Smooth muscle cell (in vitro differentiated cells): ENCODE measurements at regions not wholly inside any gene's neighbourhood (a gene's known extent, or its start where the extent isn't known, plus 50 kb on each side); places are given as distances from the start of the nearest gene placed in this dataset.
"Not testable (repeated sequence)": the region's sequence is repeated elsewhere in the genome, so short reads cannot be mapped to it uniquely, and the experiment has no call there.

ENCODE experiments used
- DNase-seq: peaks from one replicate; lab custom pipeline; 2025; ENCODE audit not compliant: unreplicated experiment; lab: John Stamatoyannopoulos, UW
- H2AFZ ChIP-seq: fragments of 200-600 bp; sonication (generic); 2 replicates; pipeline ENCODE4 v1.6.0; 2016; ENCODE audit warnings: antibody characterized with exemption, low read depth, mild to moderate bottlenecking
- H3F3A ChIP-seq: fragments of 200-600 bp; sonication (generic); 2 replicates; pipeline ENCODE4 v1.6.0; 2017; ENCODE audit warnings: antibody characterized with exemption, low read depth
- H3K27ac ChIP-seq: fragments of 200-600 bp; sonication (generic); 2 replicates; pipeline ENCODE4 v1.5.1; 2016; ENCODE audit warnings: low read depth, mild to moderate bottlenecking
- H3K27me3 ChIP-seq: fragments of 200-600 bp; sonication (generic); 2 replicates; pipeline ENCODE4 v1.6.1; 2016; ENCODE audit warnings: low read depth, mild to moderate bottlenecking
- H3K36me3 ChIP-seq: fragments of 200-600 bp; sonication (generic); 2 replicates; pipeline ENCODE4 v1.5.1; 2016; ENCODE audit warnings: low read depth
- H3K4me1 ChIP-seq: fragments of 200-600 bp; sonication (generic); 2 replicates; pipeline ENCODE4 v1.5.1; 2016; ENCODE audit warnings: low read depth
- H3K4me2 ChIP-seq: fragments of 200-600 bp; sonication (generic); 2 replicates; pipeline ENCODE4 v1.6.0; 2016; ENCODE audit warnings: mild to moderate bottlenecking
- H3K4me3 ChIP-seq: fragments of 200-600 bp; sonication (generic); 2 replicates; pipeline ENCODE4 v1.5.1; 2016; ENCODE audit warnings: mild to moderate bottlenecking
- H3K79me2 ChIP-seq: fragments of 200-600 bp; sonication (generic); 2 replicates; pipeline ENCODE4 v1.6.0; 2016; ENCODE audit warnings: low read depth, mild to moderate bottlenecking
- H3K9ac ChIP-seq: fragments of 200-600 bp; sonication (generic); 2 replicates; pipeline ENCODE4 v1.6.0; 2016; ENCODE audit warnings: low read depth
- H3K9me3 ChIP-seq: fragments of 200-600 bp; sonication (generic); replicated peaks from 2 replicates; pipeline ENCODE4 v1.5.1; 2016; ENCODE audit warnings: low read depth
- H4K20me1 ChIP-seq: fragments of 200-600 bp; sonication (generic); 2 replicates; pipeline ENCODE4 v1.6.0; 2016; ENCODE audit warnings: low read depth
- WGBS: methylation state at CpG from one replicate; pipeline ENCODE4 v1.1.7; 2016; ENCODE audit warnings: low lambda C conversion rate; 5-methylcytosine and 5-hydroxymethylcytosine counted together

DNA sequence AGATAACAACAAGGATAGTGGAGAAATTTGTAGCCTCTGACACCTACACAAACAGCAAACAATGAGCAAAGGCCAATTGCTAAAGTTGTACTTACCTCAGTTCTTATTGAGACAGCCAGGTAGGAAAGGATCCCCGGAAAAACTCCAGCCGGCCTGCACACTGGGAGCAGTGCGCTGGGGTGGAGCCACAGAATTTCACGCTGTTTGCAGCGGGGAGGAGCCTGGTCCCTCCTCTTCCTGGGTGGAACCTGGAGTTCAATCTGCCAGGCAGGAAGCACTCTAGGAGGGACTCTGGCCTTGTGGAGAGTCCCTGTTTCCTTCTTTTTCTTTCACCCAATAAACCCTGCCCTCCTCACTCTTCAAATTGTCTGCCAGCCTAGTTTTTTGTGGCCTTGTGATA, 382.6 kb upstream of the TGIF2LX start:
- not testable (repeated sequence) for H3K4me2 ChIP-seq, H2AFZ ChIP-seq, H3K79me2 ChIP-seq, H3F3A ChIP-seq, H3K36me3 ChIP-seq, H3K27ac ChIP-seq, H3K27me3 ChIP-seq, H3K4me1 ChIP-seq, H3K9me3 ChIP-seq, H4K20me1 ChIP-seq, H3K4me3 ChIP-seq, H3K9ac ChIP-seq, DNase-seq
- 94% methylated on average over 5 of the region's 5 CpGs for WGBS

DNA sequence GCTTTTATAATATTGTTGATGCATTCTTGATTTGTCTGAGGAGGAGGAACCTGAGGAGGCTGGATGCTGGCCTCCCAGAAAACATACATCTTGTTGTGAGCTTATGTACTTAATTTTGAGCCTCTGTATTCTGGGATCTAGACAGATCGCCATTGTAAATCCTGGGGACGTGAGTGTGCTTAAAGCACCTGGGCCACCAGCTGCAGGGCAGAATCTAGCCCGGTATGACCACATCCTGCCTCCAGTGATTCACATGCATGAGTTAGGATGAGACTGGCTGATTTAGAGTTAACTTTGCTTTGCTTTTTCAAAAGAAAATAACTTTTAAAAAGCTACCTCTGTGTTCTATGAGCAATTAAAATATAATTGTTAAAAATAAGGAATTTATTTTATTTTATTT, 364.6 kb upstream of the TGIF2LX start:
- not testable (repeated sequence) for H2AFZ ChIP-seq
- 68% methylated on average over 3 of the region's 3 CpGs for WGBS

DNA sequence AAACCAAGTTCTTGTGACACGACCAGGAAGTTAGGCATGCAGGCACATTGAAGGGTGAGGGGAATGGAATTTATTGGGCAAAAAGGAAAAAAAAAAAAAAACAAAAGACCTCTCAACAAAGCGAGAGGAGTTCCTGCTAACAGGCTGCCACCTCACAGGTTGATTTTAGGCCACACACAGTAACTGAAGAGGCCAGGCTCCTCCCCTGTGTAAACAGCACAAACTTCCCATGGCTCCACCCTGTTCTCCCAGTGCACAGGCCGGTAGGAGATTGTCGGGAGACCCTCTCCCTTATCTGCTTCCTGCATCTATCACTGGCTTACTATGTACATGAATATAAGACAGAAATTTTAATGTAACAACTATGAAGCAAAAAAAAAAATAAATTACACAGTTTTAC, 359.6 kb upstream of the TGIF2LX start:
- not testable (repeated sequence) for H3K9ac ChIP-seq, H4K20me1 ChIP-seq, H3K79me2 ChIP-seq, H3K4me1 ChIP-seq, H3K27ac ChIP-seq, DNase-seq, H3K4me2 ChIP-seq, H2AFZ ChIP-seq, H3K9me3 ChIP-seq, H3K4me3 ChIP-seq, H3F3A ChIP-seq, H3K36me3 ChIP-seq, H3K27me3 ChIP-seq
- 76% methylated on average over 3 of the region's 4 CpGs for WGBS

More for the DNA sequence above, 364.6 kb upstream of the TGIF2LX start:
- not testable (repeated sequence) for H3K4me1 ChIP-seq, H3K9ac ChIP-seq, H3K27ac ChIP-seq, H4K20me1 ChIP-seq, H3K27me3 ChIP-seq, DNase-seq, H3F3A ChIP-seq, H3K36me3 ChIP-seq, H3K9me3 ChIP-seq, H3K4me3 ChIP-seq, H3K79me2 ChIP-seq, H3K4me2 ChIP-seq

DNA sequence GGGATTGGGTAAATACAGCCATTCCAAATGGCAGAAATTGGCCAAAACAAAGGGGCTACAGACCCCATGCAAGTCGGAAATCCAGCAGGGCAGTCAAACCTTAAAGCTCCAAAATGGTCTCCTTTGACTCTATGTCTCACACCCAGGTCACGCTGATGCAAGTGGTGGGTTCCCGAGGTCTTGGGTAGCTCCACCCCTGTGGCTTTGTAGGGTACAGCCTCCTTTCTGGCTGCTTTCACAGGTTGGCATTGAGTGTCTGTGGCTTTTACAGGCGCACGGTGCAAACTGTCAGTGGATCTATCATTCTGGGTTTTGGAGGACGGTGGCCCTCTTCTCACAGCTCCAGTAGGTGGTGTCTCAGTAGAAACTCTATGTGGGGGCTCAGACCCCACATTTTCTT, 358.6 kb upstream of the TGIF2LX start:
- not testable (repeated sequence) for H3K4me3 ChIP-seq, H3K9ac ChIP-seq

DNA sequence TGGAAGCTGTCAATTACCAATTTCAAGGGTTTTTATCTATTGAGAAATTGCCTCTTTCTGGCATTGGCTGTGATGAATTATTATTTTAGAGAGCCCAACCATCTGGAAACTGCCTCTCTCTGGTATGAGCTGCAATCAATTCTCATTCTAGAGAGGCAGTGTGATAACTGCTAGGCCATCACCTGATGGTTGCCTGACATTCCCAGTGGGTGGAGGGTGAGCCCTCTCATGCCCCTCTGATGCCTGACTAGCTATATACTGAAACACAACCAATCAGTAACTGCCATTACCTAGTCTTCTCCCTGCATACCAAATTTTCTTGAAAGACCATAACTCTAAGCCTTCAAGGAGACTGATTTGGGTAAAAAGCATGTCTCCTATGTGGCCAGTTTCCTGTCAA, 353.9 kb upstream of the TGIF2LX start:
- not testable (repeated sequence) for H3K36me3 ChIP-seq, H3K27me3 ChIP-seq, H2AFZ ChIP-seq, H3K4me2 ChIP-seq, DNase-seq, H3K9ac ChIP-seq, H3K9me3 ChIP-seq, H4K20me1 ChIP-seq, H3K4me3 ChIP-seq, H3K27ac ChIP-seq, H3K4me1 ChIP-seq, H3K79me2 ChIP-seq, H3F3A ChIP-seq

More for the DNA sequence above, 358.6 kb upstream of the TGIF2LX start:
- WGBS, result 91% methylated on average over 6 of the region's 6 CpGs
- not testable (repeated sequence) for H3F3A ChIP-seq, DNase-seq, H2AFZ ChIP-seq, H3K4me1 ChIP-seq, H3K27me3 ChIP-seq, H3K27ac ChIP-seq, H4K20me1 ChIP-seq, H3K9me3 ChIP-seq, H3K79me2 ChIP-seq, H3K4me2 ChIP-seq, H3K36me3 ChIP-seq

DNA sequence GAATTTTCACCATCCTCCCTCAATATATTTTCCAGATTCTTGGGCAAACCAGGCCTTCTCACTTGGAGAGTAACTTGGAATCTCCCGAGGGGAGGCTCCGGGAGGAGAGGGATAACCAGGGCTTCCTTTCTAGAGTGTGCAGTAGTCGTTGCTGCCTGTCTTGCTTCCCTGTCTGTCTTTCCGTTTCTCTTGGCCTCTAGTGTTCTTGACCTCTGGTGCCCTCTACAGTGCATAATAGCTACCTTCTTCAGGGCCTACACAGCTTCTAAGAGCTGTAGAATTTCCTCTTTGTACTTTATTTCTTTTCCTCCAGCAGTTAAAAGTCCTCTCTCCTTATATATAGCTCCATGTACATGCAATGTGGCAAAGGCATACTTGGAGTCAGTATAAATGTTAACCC, 339.8 kb upstream of the TGIF2LX start:
- H3K9me3 ChIP-seq, H2AFZ ChIP-seq, H3K79me2 ChIP-seq, H3K4me1 ChIP-seq, DNase-seq, H3K4me3 ChIP-seq, H3K27ac ChIP-seq, H3K9ac ChIP-seq, H3K4me2 ChIP-seq, H3K27me3 ChIP-seq, H4K20me1 ChIP-seq, H3F3A ChIP-seq, H3K36me3 ChIP-seq: not testable (repeated sequence)
- WGBS, result 77% methylated on average over 4 of the region's 4 CpGs

DNA sequence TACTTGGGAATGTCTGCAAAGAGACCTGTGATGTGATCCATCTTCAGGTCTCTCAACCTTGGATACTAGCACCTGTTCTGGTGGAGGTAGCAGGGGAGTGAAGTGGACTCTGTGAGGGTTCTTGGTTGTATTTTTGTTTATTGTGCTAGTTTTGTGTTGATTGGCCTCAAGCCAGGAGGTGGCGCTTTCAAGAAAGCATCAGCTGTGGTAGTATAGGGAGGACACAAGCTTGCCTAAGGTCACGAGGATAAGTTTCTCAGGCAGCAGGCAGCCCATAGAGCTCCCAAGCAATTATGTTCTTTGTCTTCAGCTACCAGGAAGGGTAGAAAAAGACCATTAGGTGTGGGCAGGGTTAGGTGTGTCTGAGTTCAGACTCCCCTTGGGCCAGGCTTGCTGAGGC, 289.9 kb upstream of the TGIF2LX start:
- not testable (repeated sequence) for H4K20me1 ChIP-seq, H3K4me2 ChIP-seq, H3K36me3 ChIP-seq, H3K9me3 ChIP-seq, H3F3A ChIP-seq, H3K4me3 ChIP-seq, H3K27me3 ChIP-seq, H2AFZ ChIP-seq, H3K9ac ChIP-seq, DNase-seq, H3K4me1 ChIP-seq, H3K27ac ChIP-seq, H3K79me2 ChIP-seq
- 82% methylated on average over 2 of the region's 2 CpGs for WGBS

DNA sequence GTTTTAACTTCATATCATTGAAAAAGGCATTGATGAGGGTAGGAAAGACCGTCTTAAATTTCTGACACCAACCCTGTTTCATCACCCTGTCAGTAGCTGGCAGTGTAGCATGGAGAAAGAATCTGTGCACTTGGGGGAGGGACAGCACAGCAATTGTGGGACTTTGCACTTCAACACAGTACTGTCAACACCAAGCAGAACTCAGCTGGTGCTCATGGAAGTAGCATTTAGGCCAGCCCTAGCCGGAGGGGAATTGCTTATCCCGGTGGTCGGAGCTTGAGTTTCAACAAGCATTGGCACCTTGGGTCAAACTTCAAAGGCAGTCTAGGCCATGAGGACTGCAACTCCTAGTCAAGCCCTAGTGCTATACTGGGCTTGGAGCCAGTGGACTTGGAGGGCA, 285.8 kb upstream of the TGIF2LX start:
- not testable (repeated sequence) for H3F3A ChIP-seq, H3K27ac ChIP-seq, H3K4me1 ChIP-seq, H2AFZ ChIP-seq, H3K79me2 ChIP-seq, H3K4me3 ChIP-seq, DNase-seq, H3K4me2 ChIP-seq, H4K20me1 ChIP-seq, H3K9ac ChIP-seq, H3K36me3 ChIP-seq, H3K27me3 ChIP-seq, H3K9me3 ChIP-seq
- WGBS, result 80% methylated on average over 4 of the region's 4 CpGs

DNA sequence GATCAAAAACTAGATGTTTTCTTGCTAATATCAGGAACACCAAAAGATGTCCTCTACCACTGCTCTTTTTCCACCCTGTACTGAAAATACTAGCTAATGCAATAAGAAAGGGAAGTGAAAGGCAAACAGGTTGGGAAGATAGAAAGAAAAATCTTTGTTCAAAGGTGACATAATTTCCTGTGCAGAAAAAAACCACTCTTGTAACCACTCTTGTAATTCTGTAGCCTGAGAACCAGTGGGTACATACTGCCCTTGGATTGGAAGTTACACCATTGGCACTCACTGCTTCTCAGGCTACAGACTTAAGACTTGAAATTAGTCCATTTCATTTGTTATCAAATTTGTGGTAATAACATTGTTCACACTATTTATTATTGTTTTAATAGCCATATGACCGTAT, 263.0 kb upstream of the TGIF2LX start:
- not testable (repeated sequence) for H3K9me3 ChIP-seq, H3K9ac ChIP-seq, H3K4me1 ChIP-seq, H2AFZ ChIP-seq, H3K27me3 ChIP-seq, H3K4me3 ChIP-seq, H3K36me3 ChIP-seq, H3K4me2 ChIP-seq, H4K20me1 ChIP-seq, H3K27ac ChIP-seq, H3K79me2 ChIP-seq, DNase-seq, H3F3A ChIP-seq
- WGBS, result 100% methylated on average over 1 of the region's 1 CpG
